Liver (tissue), 8 donors: ENCODE measurements at regions not wholly inside any gene's neighbourhood (a gene's known extent, or its start where the extent isn't known, plus 50 kb on each side); places are given as distances from the start of the nearest gene placed in this dataset.

Source experiments
- DNase-seq: peaks from one replicate; pipeline ENCODE4 v3.0.0-alpha.2; 2017; ENCODE audit warnings: low spot score
- H3K27ac ChIP-seq, 2 donors: one replicate each; pipeline ENCODE4 v1.7.0; 2013; ENCODE audit warnings: inconsistent platforms in 2 of 2, low read length in 2 of 2, control low read depth in 1 of 2, low read depth in 1 of 2, mild to moderate bottlenecking in 1 of 2
- H3K27me3 ChIP-seq, 4 donors: one replicate each; pipeline versions ENCODE4 v1.6.1 to v1.7.0; 2013; ENCODE audit warnings: low read length in 3 of 4, inconsistent platforms in 1 of 4, mild to moderate bottlenecking in 1 of 4, moderate library complexity in 1 of 4; ENCODE audit not compliant: control insufficient read depth in 4 of 4, insufficient read depth in 4 of 4
- H3K36me3 ChIP-seq, 4 donors: one replicate each; pipeline versions ENCODE4 v1.6.1 to v1.7.0; 2013; ENCODE audit warnings: low read length in 3 of 4, mild to moderate bottlenecking in 3 of 4, low read depth in 1 of 4, moderate library complexity in 1 of 4; ENCODE audit not compliant: control insufficient read depth in 4 of 4, insufficient read depth in 3 of 4
- H3K4me1 ChIP-seq, 4 donors: one replicate each; pipeline versions ENCODE4 v1.6.1 to v1.7.0; 2013; ENCODE audit warnings: low read length in 3 of 4, mild to moderate bottlenecking in 3 of 4, moderate library complexity in 1 of 4; ENCODE audit not compliant: control insufficient read depth in 4 of 4, insufficient read depth in 4 of 4
- H3K4me3 ChIP-seq, 3 donors: one replicate each; pipeline versions ENCODE4 v1.6.1 to v1.7.0; 2013; ENCODE audit warnings: low read length in 3 of 3, control low read depth in 1 of 3, low read depth in 1 of 3, mild to moderate bottlenecking in 1 of 3
- H3K9ac ChIP-seq, 2 donors: one replicate each; pipeline ENCODE4 v1.7.0; 2013; ENCODE audit warnings: low read length in 2 of 2, mild to moderate bottlenecking in 2 of 2, moderate library complexity in 2 of 2, control low read depth in 1 of 2, low read depth in 1 of 2
- H3K9me3 ChIP-seq, 4 donors: one replicate each; pipeline versions ENCODE4 v1.6.1 to v1.7.0; 2013; ENCODE audit warnings: low read length in 3 of 4; ENCODE audit not compliant: control insufficient read depth in 4 of 4
- EGR1 ChIP-seq, 2 donors: IDR thresholded peaks; 2 replicates each; pipeline ENCODE4 v1.6.1; 2016 to 2018; ENCODE audit warnings: antibody characterized with exemption in 2 of 2, low read depth in 2 of 2
- FOXA1 ChIP-seq: IDR thresholded peaks from 2 replicates; pipeline ENCODE4 v1.6.1; 2016; ENCODE audit warnings: antibody characterized with exemption
- FOXA2 ChIP-seq: IDR thresholded peaks from 2 replicates; pipeline ENCODE4 v1.6.1; 2016; ENCODE audit warnings: antibody characterized with exemption
- GABPA ChIP-seq, 2 donors: IDR thresholded peaks in 1 of 2; conservative IDR thresholded peaks in 1 of 2; 2 replicates each; pipeline ENCODE4 v1.6.1; 2016; ENCODE audit warnings: antibody characterized with exemption in 2 of 2, mild to moderate bottlenecking in 1 of 2, moderate library complexity in 1 of 2
- HNF4A ChIP-seq, 2 donors: conservative IDR thresholded peaks; 2 replicates each; pipeline ENCODE4 v1.6.1; 2016; ENCODE audit warnings: antibody characterized with exemption in 2 of 2, mild to moderate bottlenecking in 2 of 2
- HNF4G ChIP-seq: IDR thresholded peaks from 2 replicates; pipeline ENCODE4 v1.6.1; 2016; ENCODE audit warnings: antibody characterized with exemption
- JUND ChIP-seq, 2 donors: IDR thresholded peaks; 2 replicates each; pipeline ENCODE4 v1.6.1; 2016; ENCODE audit warnings: antibody characterized with exemption in 2 of 2
- NR2F2 ChIP-seq: IDR thresholded peaks from 2 replicates; pipeline ENCODE4 v1.6.1; 2016; ENCODE audit warnings: antibody characterized with exemption
- RAD21 ChIP-seq, 2 donors: IDR thresholded peaks; 2 replicates each; pipeline ENCODE4 v1.6.1; 2016; ENCODE audit warnings: antibody characterized with exemption in 2 of 2, mild to moderate bottlenecking in 2 of 2
- RXRA ChIP-seq, 2 donors: IDR thresholded peaks; 2 replicates each; pipeline ENCODE4 v1.6.1; 2017 to 2018; ENCODE audit warnings: antibody characterized with exemption in 2 of 2, mild to moderate bottlenecking in 1 of 2
- SP1 ChIP-seq: IDR thresholded peaks from 2 replicates; pipeline ENCODE4 v1.6.1; 2018; ENCODE audit warnings: antibody characterized with exemption, mild to moderate bottlenecking
- TAF1 ChIP-seq: conservative IDR thresholded peaks from 2 replicates; pipeline ENCODE4 v1.6.1; 2016; ENCODE audit warnings: antibody characterized with exemption, mild to moderate bottlenecking
- YY1 ChIP-seq: IDR thresholded peaks from 2 replicates; pipeline ENCODE4 v1.6.1; 2016; ENCODE audit warnings: antibody characterized with exemption, mild to moderate bottlenecking
- WGBS: extraction: QIAGEN DNeasy Blood & Tissue Kit; methylation state at CpG from one replicate; pipeline ENCODE4 v1.1.7; 2013; 5-methylcytosine and 5-hydroxymethylcytosine counted together
- TF ChIP-seq, protein P1 (sequence below): IDR thresholded peaks from 2 replicates; pipeline ENCODE4 v1.6.1; 2016; ENCODE audit warnings: antibody characterized with exemption
- TF ChIP-seq, protein P2 (sequence below): fragments of 150-350 bp; IDR thresholded peaks from 2 replicates; pipeline ENCODE4 v1.5.1; 2017; ENCODE audit warnings: improper control_type of control experiment, low read depth, low read length; ENCODE audit not compliant: missing input control
- TF ChIP-seq, protein P3 (sequence below): IDR thresholded peaks from 2 replicates; pipeline ENCODE4 v1.6.1; 2016; ENCODE audit warnings: antibody characterized with exemption
- TF ChIP-seq, protein P4 (sequence below): IDR thresholded peaks from 2 replicates; pipeline ENCODE4 v1.6.1; 2016; ENCODE audit warnings: antibody characterized with exemption
- TF ChIP-seq, protein P5 (sequence below): IDR thresholded peaks from 2 replicates; pipeline ENCODE4 v1.6.1; 2016; ENCODE audit warnings: antibody characterized with exemption, mild to moderate bottlenecking
- donor health status: healthy.
- donor health status: healthy.
- donor health status: healthy.
- donor health status: healthy.
- donor health status: healthy.

DNA sequence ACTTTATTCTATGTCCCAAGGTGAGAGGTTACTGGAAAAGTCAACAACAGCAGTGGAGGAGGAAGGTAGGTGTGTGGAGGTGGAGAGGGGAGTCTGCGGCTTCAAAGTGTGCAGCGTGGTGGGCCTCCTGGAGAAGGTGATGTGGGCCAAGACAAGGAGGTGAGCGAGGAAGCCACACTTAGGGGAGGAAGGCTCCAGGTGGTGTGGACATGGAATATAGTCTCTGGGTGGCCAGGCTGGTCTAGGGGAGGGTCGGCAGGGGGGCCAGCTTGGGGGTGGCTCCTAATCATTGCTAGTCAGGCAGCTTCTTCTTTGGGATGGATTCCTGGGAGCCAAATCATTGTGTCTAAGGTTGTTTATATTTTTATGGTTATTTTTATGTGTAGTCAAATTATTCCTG lies 111.5 kb upstream of the CDH4 start:
- Histone ChIP-seq H3K36me3 (no peaks in the 10 kb centered on the region), H3K4me1 (no peaks in the 10 kb centered on the region), H3K4me3 (no peak overlapping the region), H3K9me3 (no peaks in the 10 kb centered on the region), H3K9ac (no peak overlapping the region), H3K27me3 (no peaks in the 10 kb centered on the region), H3K27ac (no peak overlapping the region)
- WGBS: 85% methylated on average over 4 of the region's 4 CpGs
- DNase-seq: no peak
- TF ChIP-seq NR2F2 (no peak), FOXA1 (no peak), RAD21 (IDR thresholded peaks at IDR 0.05) (no peak), FOXA2 (no peak), RXRA (IDR thresholded peaks at IDR 0.05) (no peak), SP1 (no peak), YY1 (no peak), TAF1 (no peak), JUND (IDR thresholded peaks at IDR 0.05) (no peak)
- TF ChIP-seq, protein P1, sequence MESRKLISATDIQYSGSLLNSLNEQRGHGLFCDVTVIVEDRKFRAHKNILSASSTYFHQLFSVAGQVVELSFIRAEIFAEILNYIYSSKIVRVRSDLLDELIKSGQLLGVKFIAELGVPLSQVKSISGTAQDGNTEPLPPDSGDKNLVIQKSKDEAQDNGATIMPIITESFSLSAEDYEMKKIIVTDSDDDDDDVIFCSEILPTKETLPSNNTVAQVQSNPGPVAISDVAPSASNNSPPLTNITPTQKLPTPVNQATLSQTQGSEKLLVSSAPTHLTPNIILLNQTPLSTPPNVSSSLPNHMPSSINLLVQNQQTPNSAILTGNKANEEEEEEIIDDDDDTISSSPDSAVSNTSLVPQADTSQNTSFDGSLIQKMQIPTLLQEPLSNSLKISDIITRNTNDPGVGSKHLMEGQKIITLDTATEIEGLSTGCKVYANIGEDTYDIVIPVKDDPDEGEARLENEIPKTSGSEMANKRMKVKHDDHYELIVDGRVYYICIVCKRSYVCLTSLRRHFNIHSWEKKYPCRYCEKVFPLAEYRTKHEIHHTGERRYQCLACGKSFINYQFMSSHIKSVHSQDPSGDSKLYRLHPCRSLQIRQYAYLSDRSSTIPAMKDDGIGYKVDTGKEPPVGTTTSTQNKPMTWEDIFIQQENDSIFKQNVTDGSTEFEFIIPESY: no peak
- TF ChIP-seq, protein P2, sequence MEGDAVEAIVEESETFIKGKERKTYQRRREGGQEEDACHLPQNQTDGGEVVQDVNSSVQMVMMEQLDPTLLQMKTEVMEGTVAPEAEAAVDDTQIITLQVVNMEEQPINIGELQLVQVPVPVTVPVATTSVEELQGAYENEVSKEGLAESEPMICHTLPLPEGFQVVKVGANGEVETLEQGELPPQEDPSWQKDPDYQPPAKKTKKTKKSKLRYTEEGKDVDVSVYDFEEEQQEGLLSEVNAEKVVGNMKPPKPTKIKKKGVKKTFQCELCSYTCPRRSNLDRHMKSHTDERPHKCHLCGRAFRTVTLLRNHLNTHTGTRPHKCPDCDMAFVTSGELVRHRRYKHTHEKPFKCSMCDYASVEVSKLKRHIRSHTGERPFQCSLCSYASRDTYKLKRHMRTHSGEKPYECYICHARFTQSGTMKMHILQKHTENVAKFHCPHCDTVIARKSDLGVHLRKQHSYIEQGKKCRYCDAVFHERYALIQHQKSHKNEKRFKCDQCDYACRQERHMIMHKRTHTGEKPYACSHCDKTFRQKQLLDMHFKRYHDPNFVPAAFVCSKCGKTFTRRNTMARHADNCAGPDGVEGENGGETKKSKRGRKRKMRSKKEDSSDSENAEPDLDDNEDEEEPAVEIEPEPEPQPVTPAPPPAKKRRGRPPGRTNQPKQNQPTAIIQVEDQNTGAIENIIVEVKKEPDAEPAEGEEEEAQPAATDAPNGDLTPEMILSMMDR: no peak
- TF ChIP-seq, protein P3, sequence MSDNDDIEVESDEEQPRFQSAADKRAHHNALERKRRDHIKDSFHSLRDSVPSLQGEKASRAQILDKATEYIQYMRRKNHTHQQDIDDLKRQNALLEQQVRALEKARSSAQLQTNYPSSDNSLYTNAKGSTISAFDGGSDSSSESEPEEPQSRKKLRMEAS: no peak
- TF ChIP-seq, protein P4, sequence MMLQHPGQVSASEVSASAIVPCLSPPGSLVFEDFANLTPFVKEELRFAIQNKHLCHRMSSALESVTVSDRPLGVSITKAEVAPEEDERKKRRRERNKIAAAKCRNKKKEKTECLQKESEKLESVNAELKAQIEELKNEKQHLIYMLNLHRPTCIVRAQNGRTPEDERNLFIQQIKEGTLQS: no peak

DNA sequence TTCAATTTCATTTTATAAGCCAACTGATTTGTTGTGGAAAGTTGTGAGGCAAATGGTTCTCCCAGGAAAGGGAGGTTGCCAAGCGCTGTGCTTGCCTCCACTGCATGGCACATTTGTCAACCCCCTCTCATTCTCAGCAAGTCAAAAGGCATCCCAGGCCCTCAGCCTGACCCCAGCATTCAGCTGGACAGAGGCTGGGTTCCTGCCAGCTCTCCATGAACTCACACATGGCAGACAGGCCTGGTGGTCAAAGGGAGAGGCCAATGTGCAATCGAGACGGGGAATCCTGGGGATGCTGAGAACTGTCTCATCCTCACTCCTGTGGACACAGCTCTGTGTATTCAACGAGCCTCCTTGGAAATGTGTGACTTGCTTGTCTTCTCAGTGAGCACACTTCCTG lies 106.0 kb upstream of the CDH4 start:
- 54% methylated on average over 4 of the region's 4 CpGs for WGBS
- TF ChIP-seq FOXA1 (no peak), TAF1 (no peak), NR2F2 (no peak), JUND (IDR thresholded peaks at IDR 0.05) (no peak), EGR1 (IDR thresholded peaks at IDR 0.05; ENCODE audit: low read depth in 2 of 2) (no peak), YY1 (no peak), HNF4G (no peak), SP1 (no peak), RAD21 (IDR thresholded peaks at IDR 0.05) (no peak), HNF4A (conservative IDR thresholded peaks at IDR 0.05) (no peak), FOXA2 (no peak), GABPA (IDR thresholded peaks at IDR 0.05 in 1 of 2, conservative IDR thresholded peaks at IDR 0.05 in 1 of 2) (no peak)
- TF ChIP-seq, protein P4: no peak
- TF ChIP-seq, protein P2: no peak
- TF ChIP-seq, protein P1: no peak
- TF ChIP-seq, protein P5, sequence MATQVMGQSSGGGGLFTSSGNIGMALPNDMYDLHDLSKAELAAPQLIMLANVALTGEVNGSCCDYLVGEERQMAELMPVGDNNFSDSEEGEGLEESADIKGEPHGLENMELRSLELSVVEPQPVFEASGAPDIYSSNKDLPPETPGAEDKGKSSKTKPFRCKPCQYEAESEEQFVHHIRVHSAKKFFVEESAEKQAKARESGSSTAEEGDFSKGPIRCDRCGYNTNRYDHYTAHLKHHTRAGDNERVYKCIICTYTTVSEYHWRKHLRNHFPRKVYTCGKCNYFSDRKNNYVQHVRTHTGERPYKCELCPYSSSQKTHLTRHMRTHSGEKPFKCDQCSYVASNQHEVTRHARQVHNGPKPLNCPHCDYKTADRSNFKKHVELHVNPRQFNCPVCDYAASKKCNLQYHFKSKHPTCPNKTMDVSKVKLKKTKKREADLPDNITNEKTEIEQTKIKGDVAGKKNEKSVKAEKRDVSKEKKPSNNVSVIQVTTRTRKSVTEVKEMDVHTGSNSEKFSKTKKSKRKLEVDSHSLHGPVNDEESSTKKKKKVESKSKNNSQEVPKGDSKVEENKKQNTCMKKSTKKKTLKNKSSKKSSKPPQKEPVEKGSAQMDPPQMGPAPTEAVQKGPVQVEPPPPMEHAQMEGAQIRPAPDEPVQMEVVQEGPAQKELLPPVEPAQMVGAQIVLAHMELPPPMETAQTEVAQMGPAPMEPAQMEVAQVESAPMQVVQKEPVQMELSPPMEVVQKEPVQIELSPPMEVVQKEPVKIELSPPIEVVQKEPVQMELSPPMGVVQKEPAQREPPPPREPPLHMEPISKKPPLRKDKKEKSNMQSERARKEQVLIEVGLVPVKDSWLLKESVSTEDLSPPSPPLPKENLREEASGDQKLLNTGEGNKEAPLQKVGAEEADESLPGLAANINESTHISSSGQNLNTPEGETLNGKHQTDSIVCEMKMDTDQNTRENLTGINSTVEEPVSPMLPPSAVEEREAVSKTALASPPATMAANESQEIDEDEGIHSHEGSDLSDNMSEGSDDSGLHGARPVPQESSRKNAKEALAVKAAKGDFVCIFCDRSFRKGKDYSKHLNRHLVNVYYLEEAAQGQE: no peak
- TF ChIP-seq, protein P3: no peak
- H3K9ac ChIP-seq: no peak overlapping the region
- H3K27ac ChIP-seq: no peak overlapping the region
- no peaks in the 10 kb centered on the region for H3K36me3 ChIP-seq
- H3K9me3 ChIP-seq: no peaks in the 10 kb centered on the region
- no peak overlapping the region for H3K4me3 ChIP-seq
- H3K27me3 ChIP-seq: peaks cover 0 to 2% (median 0%) of the 10 kb centered on the region in 4 donors
- no peaks in the 10 kb centered on the region for H3K4me1 ChIP-seq
- no peak for DNase-seq
